HG03565 (cell line): ENCODE measurements at regions not wholly inside any gene's neighbourhood (a gene's known extent, or its start where the extent isn't known, plus 50 kb on each side); places are given as distances from the start of the nearest gene placed in this dataset.

Experiments
- ATAC-seq: cut with Tn5 transposase; IDR thresholded peaks from one replicate; pipeline ENCODE4 v1.9.1; 2021; ENCODE audit warnings: mild to moderate bottlenecking, moderate library complexity; ENCODE audit not compliant: unreplicated experiment

DNA sequence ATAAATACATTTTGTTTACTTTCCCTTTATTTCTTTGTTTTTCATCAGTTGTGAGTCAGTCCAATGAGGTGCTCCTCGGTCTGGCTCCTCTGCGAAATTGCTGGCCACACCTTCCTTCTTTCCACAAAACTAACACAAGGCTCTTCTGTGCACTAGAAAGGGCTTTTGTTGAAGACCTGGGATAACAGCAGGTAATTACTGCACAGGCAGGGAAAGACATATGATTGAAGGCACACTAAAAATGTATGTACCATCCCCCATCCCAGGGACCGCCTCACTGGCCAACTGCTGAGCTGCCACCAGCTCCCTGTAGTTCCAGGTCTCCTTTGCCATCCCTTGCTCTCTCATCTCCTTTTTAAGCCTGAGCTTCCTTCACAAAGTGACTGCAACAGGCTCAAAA lies 180.5 kb downstream of the EFNB2 start:
- no peak for ATAC-seq

DNA sequence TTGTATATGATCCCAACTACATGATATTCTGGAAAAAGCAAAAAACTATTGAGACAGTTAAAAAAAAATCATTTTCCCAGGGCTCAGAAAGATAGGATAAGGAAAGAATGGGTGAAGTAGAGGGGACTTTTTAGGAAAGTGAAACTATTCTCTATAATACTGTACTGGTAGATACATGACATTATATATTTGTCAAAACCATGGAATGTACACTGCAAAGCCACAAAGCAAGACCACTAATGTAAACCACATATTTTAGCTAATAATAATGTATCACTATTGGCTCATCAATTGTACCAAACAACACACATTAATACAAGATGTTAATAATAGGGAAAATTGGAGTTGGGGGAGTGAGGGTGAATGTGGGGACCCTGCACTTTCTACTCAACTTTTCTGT lies 182.6 kb downstream of the EFNB2 start:
- ATAC-seq, result no peak

DNA sequence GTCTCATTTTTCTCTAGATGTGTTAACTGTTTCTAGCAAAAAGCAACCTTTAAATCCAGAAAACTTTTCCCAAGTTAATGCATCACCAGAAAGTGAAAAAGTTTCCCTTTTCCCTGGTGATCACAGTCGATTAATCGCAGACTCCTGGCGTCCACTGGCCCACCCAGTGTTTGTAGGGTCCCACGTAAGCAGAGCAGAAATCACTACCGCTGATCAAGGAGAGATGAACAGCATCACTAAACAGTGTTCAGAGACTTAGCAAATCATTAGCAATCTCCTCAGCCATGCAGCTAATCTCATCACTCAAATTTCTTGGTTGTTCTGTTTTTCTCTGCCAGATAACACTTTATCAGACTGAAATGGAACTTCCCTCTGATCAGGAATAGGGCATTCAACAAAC lies 184.2 kb downstream of the EFNB2 start:
- ATAC-seq, result no peak

DNA sequence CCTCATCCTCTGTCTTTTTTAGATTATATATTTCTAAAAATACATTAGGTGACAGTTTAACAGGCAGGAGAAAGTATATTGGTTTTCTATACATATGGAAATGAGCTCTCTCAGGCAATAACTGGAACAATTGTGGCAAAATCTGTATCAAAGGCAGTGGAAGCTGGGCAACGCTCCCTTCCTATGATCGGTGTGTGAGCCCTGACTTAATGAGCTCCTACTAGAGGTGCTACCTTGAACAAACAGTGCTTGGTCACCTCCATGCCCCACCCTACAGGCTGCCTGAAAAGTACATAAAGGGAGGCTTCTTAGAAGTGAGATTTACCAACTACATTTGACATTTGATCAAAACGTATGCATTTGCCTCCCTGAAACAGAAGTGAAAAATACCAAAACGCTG lies 185.3 kb downstream of the EFNB2 start:
- no peak for ATAC-seq

DNA sequence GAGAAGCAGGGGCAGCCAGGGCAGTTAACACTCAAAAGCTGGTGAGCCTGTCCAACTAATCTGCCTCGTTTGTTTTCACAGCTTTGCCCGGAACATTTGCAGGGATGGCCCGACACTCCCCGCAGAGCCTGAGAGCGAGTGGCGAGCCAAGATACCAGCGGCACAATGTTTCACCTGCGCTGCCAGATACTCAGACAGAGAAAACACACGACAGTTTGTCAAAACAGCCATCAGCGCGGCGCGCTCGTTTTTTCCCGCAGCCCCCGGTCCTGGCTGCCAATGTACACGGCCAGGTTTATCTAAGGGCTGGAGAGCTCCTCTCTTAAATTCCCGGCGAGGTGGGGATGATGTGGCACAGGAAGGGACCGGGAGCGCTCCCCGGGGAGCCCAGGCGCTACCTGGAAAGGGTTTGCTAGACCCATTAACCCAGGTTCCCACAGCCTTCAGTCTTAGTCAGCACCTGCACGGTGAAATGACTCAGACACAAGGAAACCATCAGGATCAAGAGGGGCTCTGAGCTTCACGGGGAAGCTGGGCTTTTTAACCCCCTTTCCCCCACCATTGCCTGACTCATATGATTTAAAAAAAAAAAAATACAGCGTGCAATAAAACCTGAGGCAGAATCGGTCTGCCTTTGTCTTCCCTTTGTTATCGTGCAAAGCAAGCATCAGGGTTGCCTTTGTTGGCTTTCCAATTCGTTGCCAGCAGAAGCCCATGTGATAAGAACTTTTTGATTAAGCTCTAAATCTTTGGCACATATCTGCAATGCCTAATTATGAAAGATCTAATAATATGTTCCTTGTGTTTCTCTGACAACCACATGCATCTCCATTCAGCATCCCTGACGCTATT lies 186.2 kb downstream of the EFNB2 start:
- no peak for ATAC-seq

DNA sequence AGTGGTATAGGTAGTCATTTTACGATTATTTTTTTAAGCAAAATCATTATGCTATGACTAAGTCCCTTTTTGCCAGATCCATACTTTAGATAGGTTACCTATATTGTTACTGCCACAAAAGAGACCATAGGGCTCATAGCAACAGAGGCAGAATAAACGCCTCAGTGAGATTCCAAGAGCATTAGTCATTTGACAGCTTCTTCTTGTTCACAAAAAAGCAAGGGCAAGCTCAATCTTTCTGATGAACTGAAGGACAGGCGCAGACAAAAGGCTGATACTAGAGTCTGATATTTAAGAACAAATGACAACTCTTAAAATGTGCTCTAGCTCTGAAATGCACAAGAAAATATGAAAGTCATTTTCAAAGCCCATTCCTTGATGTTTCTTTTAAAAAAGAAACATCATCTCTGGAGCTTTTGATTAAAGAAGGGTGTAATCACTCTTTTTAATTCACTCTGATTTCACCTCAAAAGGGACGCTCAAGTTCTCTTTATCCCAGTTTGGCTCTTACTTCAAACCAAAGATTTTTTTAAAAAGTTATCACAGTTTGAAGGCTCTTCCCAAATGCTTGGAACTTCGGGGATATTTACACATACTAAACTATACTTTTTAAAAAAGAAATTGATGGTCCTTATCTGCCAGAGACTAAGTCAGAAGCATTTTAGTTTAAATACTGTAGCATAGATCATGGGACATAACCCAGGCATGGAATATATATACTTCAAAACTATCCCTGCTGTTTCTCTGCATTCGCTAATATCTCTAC lies 187.2 kb downstream of the EFNB2 start:
- no peak for ATAC-seq

DNA sequence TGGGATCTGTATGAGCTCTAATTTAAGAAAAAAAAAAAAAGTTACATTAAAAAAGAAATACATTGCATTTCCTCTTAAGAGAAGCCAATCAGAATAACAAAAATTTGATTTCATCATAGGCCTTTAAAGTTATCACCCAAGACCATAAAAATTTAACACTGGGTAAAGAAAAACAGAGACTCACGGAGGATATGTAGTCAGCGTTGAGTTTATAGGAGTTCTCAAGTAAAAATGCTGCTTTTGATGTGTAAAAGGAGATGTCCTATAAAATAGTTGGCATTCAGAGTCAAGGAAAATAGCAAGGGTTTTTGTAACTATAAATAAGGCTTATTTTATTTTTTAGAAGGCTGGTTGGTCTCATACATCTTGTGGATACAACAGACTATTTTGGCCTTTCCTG lies 191.1 kb downstream of the EFNB2 start:
- ATAC-seq, result no peak

DNA sequence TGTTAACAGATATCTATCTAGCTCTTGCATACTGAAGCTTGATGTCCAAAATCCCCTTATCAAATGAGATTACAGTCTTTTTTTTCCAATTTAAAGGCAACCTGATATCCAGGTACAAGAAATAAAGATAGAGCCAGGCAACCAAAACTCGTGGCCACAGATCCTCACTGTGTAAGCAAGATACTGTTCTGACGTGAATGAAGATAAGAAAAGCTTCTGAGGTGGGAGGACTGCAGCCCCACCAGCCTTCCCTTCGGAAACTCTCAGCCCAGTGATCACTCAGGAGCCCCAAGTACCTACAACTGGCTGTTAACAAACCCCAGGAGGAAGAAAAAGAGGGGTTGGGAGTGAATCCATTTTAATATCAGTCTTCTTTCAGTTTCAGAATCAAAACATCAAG lies 191.6 kb downstream of the EFNB2 start:
- ATAC-seq, result no peak

DNA sequence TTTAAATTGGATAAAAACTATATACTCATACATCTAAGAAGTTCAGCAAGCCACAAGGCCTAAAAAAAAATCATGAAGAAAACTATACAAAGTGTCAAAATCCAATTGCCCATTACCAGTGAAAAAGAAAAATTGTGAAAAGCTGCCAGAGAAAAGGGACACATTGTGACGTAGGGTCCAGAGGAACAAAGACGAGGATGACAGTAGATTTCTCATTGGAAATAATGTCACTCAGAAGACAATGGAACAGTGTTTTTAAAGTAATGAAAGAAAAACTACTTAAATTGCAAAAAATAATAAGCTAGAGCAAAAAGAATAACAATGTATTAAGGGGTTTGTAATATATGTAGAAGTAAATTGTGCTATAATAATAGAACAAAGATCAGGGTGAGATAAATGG lies 195.2 kb downstream of the EFNB2 start:
- no peak for ATAC-seq

DNA sequence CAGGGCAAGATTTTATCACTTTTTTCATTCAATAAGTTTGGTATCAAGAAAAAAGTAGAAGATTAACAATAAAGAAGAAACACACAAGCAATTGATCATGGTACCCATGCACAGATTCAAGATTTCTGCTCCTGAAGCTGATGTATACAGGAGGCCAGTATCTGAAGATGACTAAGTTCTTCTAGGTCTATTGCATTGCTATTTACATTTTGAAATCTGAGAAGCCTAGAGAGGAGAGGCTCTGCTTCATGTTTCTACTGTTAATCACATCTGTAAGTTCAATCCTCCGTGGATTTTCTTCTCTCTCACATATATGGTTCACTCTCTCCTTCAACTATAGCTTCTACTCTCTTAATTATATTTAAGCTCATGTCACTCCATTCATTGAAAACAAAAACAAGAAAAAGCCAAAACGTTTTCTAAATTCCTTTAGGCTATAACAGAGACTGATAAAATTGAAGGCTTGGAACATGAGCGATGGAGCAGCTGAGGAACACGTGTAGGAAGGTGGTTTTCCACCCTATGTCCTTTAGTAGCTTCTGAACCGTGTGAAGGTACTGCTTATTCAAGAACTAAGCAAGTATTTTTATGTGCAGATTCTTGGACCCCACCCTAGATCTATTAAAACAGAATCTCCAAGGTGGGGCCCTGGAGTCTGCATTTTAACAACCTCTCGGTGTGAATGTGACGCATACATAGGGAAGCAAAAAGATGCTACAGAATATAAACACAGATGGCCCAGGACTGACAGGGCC lies 198.2 kb downstream of the EFNB2 start:
- ATAC-seq, result no peak

DNA sequence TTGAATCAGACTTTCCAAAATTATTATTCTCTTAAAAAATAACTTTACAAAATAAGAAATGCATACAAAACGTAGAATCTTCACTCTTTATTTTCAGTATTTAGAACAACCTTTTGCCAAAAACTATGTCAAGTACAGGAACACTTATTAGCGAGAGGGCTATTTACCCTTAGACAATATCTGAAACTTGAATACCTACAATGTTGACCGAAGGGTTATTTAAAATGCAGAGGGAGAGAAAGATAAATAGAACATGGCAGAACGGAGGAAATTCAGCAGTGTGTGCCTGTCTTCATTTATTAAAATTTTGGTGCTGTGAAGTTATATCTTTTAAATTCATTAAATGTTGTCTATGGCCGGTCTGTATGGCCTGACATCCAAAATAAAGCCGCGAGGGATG lies 198.8 kb downstream of the EFNB2 start:
- no peak for ATAC-seq

DNA sequence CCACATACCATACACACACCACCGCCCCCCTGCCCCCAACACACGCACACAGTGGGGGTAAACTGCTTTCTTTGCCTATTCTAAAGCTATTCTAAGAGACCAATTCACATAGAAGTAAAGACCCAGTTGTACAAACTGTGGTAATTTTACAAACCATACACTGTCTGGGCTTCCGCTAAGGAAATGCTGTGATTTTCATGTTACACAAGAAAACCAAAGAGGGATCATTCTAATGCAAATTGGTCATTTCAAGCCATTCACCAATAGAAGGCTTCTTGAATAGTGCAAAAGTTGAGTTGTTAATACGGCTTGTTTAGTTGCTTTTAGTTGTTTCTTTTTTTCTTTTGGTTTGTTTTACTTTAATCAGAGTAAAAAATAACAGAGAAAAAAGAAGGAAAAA lies 202.8 kb downstream of the EFNB2 start:
- no peak for ATAC-seq

DNA sequence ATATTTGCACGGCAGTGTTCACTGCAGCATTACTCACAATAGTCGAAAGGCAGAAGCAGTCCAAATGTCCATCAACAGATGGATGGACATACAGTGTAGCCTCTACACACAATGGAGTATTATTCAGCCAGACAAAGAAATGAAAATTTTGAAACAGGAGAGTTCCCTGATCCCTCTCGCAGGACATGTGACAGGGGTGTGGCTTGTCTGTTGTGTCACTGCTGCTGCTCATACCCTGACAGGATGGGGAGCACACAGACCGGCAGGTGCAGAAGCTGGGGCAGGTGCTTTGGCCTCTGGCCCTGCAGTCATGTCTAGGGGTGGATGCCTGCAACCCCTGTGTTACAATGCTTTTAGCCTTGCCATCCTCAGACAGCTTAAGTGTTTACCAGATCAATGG lies 204.3 kb downstream of the EFNB2 start:
- no peak for ATAC-seq

DNA sequence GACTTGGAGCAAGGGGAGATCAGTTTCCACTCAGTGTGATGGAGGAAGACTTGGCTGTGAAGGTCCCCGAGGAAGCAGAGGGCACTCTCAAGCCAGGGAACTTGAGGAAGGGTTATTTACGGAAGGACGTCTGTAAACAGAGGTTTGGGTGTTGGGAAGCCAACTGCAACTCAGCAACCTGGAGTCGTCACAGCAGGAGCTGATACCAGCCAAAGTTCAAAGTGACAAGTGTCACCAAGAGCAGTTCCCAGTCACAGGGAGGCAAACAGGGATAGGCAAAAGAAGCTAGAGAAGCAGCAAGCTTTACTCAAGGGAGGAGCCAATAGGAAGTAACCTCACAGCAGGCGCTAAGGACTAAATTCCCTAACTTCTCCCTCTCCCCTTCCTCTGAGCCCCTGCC lies 205.5 kb downstream of the EFNB2 start:
- no peak for ATAC-seq

DNA sequence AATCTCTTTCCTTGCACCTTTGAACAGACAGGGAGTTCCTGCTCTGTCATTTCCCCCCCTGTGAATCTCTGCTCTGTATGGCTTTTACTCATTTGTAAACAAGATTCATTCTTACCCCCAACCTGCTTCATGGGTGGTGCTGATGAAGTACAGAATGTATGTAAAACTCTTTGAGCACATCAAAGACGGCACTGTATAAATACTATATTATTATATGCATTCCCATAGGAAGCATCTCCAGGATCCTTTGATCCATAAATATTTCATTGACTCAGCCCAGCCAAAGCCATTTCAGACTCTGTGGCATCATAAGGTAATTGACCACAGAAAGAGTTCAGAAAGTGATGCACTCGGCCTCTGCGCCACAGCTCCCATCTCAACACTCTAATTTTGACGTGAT lies 208.7 kb downstream of the EFNB2 start:
- ATAC-seq, result no peak

DNA sequence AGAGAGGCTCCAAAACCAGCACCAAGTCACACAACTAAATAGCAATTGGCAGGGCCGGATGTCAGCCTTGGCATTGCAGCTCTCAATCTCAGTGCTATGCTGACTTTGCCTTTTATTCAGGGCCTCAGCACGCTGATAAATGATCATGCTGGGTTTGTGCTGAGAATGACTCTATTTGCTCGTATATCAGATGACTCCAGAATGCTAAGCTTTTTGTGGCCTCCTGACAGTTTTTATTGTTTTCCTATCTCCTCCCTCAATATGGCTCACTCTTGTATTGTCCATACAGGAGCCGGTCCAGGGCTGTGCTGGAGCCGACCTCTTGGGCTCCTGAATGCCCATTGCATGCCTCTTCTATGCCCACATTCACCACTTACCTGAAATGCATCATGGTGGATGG lies 211.0 kb downstream of the EFNB2 start:
- no peak for ATAC-seq

DNA sequence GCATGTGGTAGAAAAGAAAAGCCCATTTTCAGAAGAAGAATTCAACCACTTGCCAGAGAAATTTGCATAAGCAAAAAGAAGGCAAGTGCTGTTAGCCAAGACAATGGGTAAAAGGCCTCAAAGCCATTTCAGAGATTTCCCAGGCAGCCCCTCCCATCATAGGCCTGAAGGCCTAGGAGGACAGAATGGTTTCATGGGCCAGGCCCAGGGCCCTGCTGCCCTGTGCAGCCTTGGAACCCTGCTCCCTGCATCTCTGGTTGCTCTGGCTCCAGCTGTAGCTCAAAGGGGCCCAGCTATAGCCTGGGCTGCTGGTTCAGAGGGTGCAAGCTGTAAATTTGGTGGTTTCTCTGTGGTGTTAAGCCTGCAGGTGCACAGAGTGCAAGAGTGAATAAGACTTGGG lies 212.8 kb downstream of the EFNB2 start:
- no peak for ATAC-seq

DNA sequence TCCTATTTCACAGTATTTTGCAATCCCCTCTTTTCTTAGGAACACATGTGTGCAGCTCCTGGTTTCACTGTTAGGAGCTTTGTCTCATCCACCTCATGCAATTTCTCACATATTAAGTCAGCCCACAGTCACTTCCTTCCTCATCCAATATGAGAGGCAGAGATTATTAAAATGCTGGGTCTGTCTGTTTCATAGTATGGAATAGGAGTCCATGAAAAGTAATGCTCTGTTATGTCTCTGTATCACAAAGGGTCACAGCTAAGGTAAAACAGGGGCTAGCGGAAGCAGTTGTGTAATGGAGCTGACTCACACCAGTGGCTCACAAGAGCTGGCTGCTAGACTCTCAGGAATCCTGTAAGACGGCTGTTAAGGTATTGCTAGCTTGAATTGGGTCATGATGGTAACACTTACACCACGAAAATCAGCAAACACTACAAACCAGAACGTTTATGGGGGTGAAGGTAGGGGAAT lies 216.5 kb downstream of the EFNB2 start:
- no peak for ATAC-seq

DNA sequence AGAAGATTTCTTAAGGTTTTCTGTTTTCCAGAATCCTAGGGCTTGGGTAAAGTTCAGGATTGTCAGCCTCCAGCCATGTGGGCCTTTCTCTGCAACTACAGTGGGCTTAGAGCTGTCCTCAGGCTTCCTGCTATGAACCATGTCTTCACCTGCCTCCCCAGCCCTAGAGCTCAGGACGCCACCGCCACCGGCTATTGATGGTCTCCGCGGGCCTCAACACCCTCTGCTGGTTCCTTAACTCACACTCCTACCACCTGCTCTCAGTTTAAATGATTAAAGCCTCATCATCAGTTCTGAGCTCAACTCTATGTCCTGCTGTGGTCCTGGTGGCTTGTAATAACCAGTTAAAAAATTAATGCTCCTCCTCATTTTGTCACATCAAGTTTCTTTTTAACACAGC lies 221.0 kb downstream of the EFNB2 start:
- no peak for ATAC-seq

DNA sequence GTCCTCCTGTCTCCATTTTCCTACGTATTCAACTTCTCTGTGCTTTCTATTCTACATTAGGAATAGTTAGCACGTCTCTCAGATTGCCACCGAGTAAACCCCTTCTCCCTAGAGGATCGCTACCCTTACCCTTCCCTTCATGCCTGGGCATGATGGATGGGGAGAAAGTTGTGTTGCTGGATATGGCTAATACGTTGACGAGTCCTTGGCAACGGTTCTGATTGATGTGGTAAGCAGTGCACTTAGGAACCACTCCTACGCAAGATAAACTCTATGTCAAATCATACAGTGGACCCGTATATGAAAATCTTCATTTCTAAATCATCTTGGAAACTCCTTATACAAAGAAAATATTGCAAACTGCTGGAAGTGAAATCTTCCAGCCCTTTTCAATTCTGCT lies 224.5 kb downstream of the EFNB2 start:
- no peak for ATAC-seq

DNA sequence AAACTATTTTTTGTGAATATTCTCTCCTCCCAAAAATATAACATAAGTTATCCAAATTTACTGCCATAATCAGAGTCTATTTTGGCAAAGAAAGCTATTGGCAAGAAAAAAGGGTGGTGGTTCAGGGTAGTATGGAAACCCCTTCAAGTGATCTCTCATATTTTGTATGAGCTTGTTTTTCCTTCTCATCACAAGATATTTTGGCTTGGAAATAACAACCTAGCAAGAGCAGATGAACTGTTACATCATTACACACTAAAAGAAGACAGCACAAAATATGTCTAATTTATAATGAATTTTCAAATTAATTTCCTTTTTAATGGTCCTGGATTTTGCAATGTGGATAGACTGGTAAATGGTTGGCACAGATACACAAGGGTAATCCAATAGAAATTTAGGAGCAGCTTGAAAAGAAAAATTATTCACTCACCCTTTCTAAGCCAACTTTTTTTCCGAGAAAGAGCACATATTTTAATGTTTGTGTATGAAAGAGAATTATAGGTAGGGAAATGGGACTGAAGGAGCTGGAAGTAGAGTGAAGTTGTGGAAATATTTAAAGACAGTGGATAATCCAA lies 225.1 kb downstream of the EFNB2 start:
- no peak for ATAC-seq
